ENCODE measurements at regions not wholly inside any gene's neighbourhood (a gene's known extent, or its start where the extent isn't known, plus 50 kb on each side); places are given as distances from the start of the nearest gene placed in this dataset.

DNA sequence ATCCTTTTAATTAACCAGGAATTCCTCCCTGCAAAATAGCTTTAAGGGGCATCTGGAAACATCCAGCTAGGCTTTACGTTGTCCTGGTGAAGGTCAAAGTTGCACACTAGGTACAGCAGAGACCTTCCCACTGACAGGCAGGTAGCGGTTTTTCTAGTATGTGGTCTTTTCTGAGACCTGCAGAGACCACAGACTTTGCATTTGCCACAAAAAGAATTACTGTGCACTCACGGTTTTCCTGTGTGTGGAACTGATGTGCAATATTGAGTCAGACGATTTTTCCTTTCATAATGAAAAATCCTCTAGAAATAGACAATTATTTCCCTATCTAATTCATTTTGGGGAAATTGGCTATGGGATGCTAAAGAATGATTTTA lies 417.0 kb upstream of the ADAMTSL1 start:
- TF ChIP-seq, protein P1, sequence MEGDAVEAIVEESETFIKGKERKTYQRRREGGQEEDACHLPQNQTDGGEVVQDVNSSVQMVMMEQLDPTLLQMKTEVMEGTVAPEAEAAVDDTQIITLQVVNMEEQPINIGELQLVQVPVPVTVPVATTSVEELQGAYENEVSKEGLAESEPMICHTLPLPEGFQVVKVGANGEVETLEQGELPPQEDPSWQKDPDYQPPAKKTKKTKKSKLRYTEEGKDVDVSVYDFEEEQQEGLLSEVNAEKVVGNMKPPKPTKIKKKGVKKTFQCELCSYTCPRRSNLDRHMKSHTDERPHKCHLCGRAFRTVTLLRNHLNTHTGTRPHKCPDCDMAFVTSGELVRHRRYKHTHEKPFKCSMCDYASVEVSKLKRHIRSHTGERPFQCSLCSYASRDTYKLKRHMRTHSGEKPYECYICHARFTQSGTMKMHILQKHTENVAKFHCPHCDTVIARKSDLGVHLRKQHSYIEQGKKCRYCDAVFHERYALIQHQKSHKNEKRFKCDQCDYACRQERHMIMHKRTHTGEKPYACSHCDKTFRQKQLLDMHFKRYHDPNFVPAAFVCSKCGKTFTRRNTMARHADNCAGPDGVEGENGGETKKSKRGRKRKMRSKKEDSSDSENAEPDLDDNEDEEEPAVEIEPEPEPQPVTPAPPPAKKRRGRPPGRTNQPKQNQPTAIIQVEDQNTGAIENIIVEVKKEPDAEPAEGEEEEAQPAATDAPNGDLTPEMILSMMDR (IDR thresholded peaks at IDR 0.05; ENCODE audit: insufficient read depth, low read depth, low read length) = no peak
- TF ChIP-seq EZH2 (IDR thresholded peaks at IDR 0.05; ENCODE audit: insufficient read depth, low read length) = no peak

All from astrocyte (in vitro differentiated cells and primary cell).